MM.1S (cell line): ENCODE measurements at regions not wholly inside any gene's neighbourhood (a gene's known extent, or its start where the extent isn't known, plus 50 kb on each side); places are given as distances from the start of the nearest gene placed in this dataset.

Experiments
- EZH2 ChIP-seq: fragments of 300-600 bp; sonication (generic); optimal IDR thresholded peaks from 2 replicates; pipeline ENCODE3; 2017; ENCODE audit warnings: low read depth, mild to moderate bottlenecking, antibody characterized with exemption, low read length, mixed read lengths
- EZH2phosphoT487 ChIP-seq: fragments of 300-600 bp; sonication (generic); IDR thresholded peaks from 2 replicates; pipeline ENCODE4 v1.6.1; 2018; ENCODE audit warnings: antibody characterized with exemption, low read length
- TF ChIP-seq, protein P1 (sequence below): fragments of 300-600 bp; sonication (generic); IDR thresholded peaks from 2 replicates; pipeline ENCODE4 v1.5.1; 2016; ENCODE audit warnings: antibody characterized with exemption, low read length, mixed read lengths

DNA sequence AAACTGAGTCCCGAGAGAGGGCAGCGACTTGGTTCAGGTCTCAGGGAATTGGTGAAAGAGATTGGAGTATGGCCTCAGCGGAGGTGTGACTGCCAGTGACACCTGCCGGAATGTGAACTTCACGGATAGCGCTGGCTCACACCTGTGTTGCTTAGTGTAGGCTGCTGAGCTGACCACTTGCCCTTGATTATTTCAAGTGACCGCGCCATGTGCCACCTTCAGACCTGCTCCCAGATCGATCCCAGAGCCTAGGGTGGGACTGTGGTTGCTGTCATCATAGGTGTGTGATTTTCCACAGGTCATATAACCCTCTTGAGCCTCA is 134.8 kb downstream of the GLI2 start:
- TF ChIP-seq, protein P1, sequence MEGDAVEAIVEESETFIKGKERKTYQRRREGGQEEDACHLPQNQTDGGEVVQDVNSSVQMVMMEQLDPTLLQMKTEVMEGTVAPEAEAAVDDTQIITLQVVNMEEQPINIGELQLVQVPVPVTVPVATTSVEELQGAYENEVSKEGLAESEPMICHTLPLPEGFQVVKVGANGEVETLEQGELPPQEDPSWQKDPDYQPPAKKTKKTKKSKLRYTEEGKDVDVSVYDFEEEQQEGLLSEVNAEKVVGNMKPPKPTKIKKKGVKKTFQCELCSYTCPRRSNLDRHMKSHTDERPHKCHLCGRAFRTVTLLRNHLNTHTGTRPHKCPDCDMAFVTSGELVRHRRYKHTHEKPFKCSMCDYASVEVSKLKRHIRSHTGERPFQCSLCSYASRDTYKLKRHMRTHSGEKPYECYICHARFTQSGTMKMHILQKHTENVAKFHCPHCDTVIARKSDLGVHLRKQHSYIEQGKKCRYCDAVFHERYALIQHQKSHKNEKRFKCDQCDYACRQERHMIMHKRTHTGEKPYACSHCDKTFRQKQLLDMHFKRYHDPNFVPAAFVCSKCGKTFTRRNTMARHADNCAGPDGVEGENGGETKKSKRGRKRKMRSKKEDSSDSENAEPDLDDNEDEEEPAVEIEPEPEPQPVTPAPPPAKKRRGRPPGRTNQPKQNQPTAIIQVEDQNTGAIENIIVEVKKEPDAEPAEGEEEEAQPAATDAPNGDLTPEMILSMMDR: no peak
- TF ChIP-seq EZH2phosphoT487: no peak
- no peak for TF ChIP-seq EZH2
